22Rv1 (cell line): ENCODE measurements at regions not wholly inside any gene's neighbourhood (a gene's known extent, or its start where the extent isn't known, plus 50 kb on each side); places are given as distances from the start of the nearest gene placed in this dataset.

Experiments used
- CTCF ChIP-seq: fragments of 450-650 bp; IDR thresholded peaks from 2 replicates; pipeline ENCODE4 v1.5.1; 2017; ENCODE audit warnings: mild to moderate bottlenecking
- ZFX ChIP-seq: fragments of 450-650 bp; IDR thresholded peaks from 2 replicates; pipeline ENCODE4 v1.6.1; 2017; ENCODE audit warnings: antibody characterized with exemption, borderline replicate concordance

GRCh38 chr2:2859732-2860131 lies 517.9 kb downstream of the EIPR1 start:
- TF ChIP-seq CTCF (no peak), ZFX (no peak)
